HEK293 (cell line): ENCODE measurements at regions not wholly inside any gene's neighbourhood (a gene's known extent, or its start where the extent isn't known, plus 50 kb on each side); places are given as distances from the start of the nearest gene placed in this dataset.

Experiments
- CTCF ChIA-PET: fragments of 350-600 bp; formaldehyde crosslinking; extraction: SDS; loops from one replicate; lab custom pipeline; 2021; ENCODE audit warnings: antibody characterized with exemption; lab: Yijun Ruan, JAX
- POLR2A ChIA-PET: fragments of 300-600 bp; formaldehyde crosslinking; extraction: SDS; loops from one replicate; lab custom pipeline; 2020; ENCODE audit warnings: antibody characterized with exemption, inconsistent platforms; lab: Yijun Ruan, JAX
- H3K27ac ChIP-seq: fragments of 200-500 bp; sonication (Bioruptor generic); 2 replicates; pipeline ENCODE4 v1.5.1; 2014; ENCODE audit warnings: low read depth, low read length, control low read depth, inconsistent platforms; ENCODE audit errors: extremely low read depth
- H3K36me3 ChIP-seq, 2 experiments: fragments of 200-500 bp in 1 of 2; sonication (Bioruptor generic) in 1 of 2; 1 replicate in 1 of 2; 2 replicates in 1 of 2; pipeline ENCODE4 v1.5.1; 2014 to 2017; ENCODE audit warnings: inconsistent platforms in 2 of 2, low read length in 2 of 2; ENCODE audit not compliant: control insufficient read depth in 2 of 2, insufficient read depth in 1 of 2
- H3K4me1 ChIP-seq: fragments of 200-500 bp; sonication (Bioruptor generic); 2 replicates; pipeline ENCODE4 v1.5.1; 2014; ENCODE audit warnings: mild to moderate bottlenecking, low read length, inconsistent platforms; ENCODE audit not compliant: control insufficient read depth, insufficient read depth
- H3K4me3 ChIP-seq: 2 replicates; pipeline ENCODE4 v1.5.1; 2011; ENCODE audit warnings: low read depth, mild to moderate bottlenecking, control low read depth, low read length, moderate library complexity
- H3K9me3 ChIP-seq: fragments of 200-500 bp; sonication (Bioruptor generic); 2 replicates; pipeline ENCODE4 v1.5.1; 2014; ENCODE audit warnings: low read depth, low read length, inconsistent platforms; ENCODE audit not compliant: control insufficient read depth, insufficient read depth
- BCL11B ChIP-seq: fragments of 450-650 bp; formaldehyde crosslinking; IDR thresholded peaks from 2 replicates; pipeline ENCODE4 v1.5.1; 2016; ENCODE audit warnings: low read depth, missing biosample characterization, missing genetic modification characterization
- HOXC10 ChIP-seq: sonication (generic); formaldehyde crosslinking; IDR thresholded peaks from 2 replicates; pipeline ENCODE4 v1.8.1; 2023; ENCODE audit warnings: mild to moderate bottlenecking, missing genetic modification reagents
- MEIS1 ChIP-seq: sonication (generic); formaldehyde crosslinking; IDR thresholded peaks from 2 replicates; pipeline ENCODE4 v1.8.1; 2022; ENCODE audit warnings: missing genetic modification reagents, mild to moderate bottlenecking, borderline replicate concordance
- SP3 ChIP-seq: fragments of 450-650 bp; formaldehyde crosslinking; IDR thresholded peaks from 2 replicates; pipeline ENCODE4 v1.5.1; 2016; ENCODE audit warnings: missing biosample characterization, missing genetic modification characterization
- TCF7L2 ChIP-seq: IDR thresholded peaks from 2 replicates; pipeline ENCODE4 v1.6.1; 2011; ENCODE audit warnings: low read depth, mild to moderate bottlenecking, inconsistent platforms, low read length, moderate library complexity, borderline replicate concordance
- TSHZ1 ChIP-seq: fragments of 450-650 bp; formaldehyde crosslinking; IDR thresholded peaks from 2 replicates; pipeline ENCODE4 v1.5.1; 2016; ENCODE audit warnings: missing biosample characterization, missing genetic modification characterization, borderline replicate concordance
- ZBTB11 ChIP-seq: fragments of 450-650 bp; formaldehyde crosslinking; conservative IDR thresholded peaks from 2 replicates; pipeline ENCODE4 v1.5.1; 2016; ENCODE audit warnings: low read depth, missing biosample characterization, missing genetic modification characterization
- ZBTB49 ChIP-seq: fragments of 450-650 bp; formaldehyde crosslinking; IDR thresholded peaks from 2 replicates; pipeline ENCODE4 v1.5.1; 2016; ENCODE audit warnings: missing biosample characterization, missing genetic modification characterization, low read depth
- ZBTB7A ChIP-seq: fragments of 450-650 bp; formaldehyde crosslinking; IDR thresholded peaks from 2 replicates; pipeline ENCODE4 v1.5.1; 2016; ENCODE audit warnings: low read depth, missing biosample characterization, missing genetic modification characterization
- ZBTB8A ChIP-seq: fragments of 450-650 bp; formaldehyde crosslinking; IDR thresholded peaks from 2 replicates; pipeline ENCODE4 v1.5.1; 2016; ENCODE audit warnings: missing biosample characterization, missing genetic modification characterization
- ZFP37 ChIP-seq: fragments of 450-650 bp; formaldehyde crosslinking; IDR thresholded peaks from 2 replicates; pipeline ENCODE4 v1.5.1; 2016; ENCODE audit warnings: missing biosample characterization, missing genetic modification characterization
- ZNF133 ChIP-seq: fragments of 450-650 bp; formaldehyde crosslinking; IDR thresholded peaks from 2 replicates; pipeline ENCODE4 v1.5.1; 2016; ENCODE audit warnings: missing biosample characterization, missing genetic modification characterization
- ZNF138 ChIP-seq: fragments of 450-650 bp; formaldehyde crosslinking; IDR thresholded peaks from 2 replicates; pipeline ENCODE4 v1.5.1; 2016; ENCODE audit warnings: missing biosample characterization, missing genetic modification characterization, borderline replicate concordance
- ZNF202 ChIP-seq: fragments of 450-650 bp; formaldehyde crosslinking; IDR thresholded peaks from 2 replicates; pipeline ENCODE4 v1.5.1; 2016; ENCODE audit warnings: missing biosample characterization, missing genetic modification characterization, borderline replicate concordance
- ZNF292 ChIP-seq: fragments of 450-650 bp; formaldehyde crosslinking; IDR thresholded peaks from 2 replicates; pipeline ENCODE4 v1.5.1; 2016; ENCODE audit warnings: low read depth, missing biosample characterization, missing genetic modification characterization, borderline replicate concordance
- ZNF311 ChIP-seq: fragments of 450-650 bp; formaldehyde crosslinking; IDR thresholded peaks from 2 replicates; pipeline ENCODE4 v1.5.1; 2017; ENCODE audit warnings: missing biosample characterization, missing genetic modification characterization, borderline replicate concordance
- ZNF335 ChIP-seq: fragments of 450-650 bp; formaldehyde crosslinking; conservative IDR thresholded peaks from 2 replicates; pipeline ENCODE4 v1.5.1; 2016; ENCODE audit warnings: missing biosample characterization, missing genetic modification characterization
- ZNF48 ChIP-seq: fragments of 450-650 bp; formaldehyde crosslinking; IDR thresholded peaks from 2 replicates; pipeline ENCODE4 v1.5.1; 2016; ENCODE audit warnings: missing biosample characterization, missing genetic modification characterization
- ZNF560 ChIP-seq: fragments of 450-650 bp; formaldehyde crosslinking; IDR thresholded peaks from 2 replicates; pipeline ENCODE4 v1.5.1; 2017; ENCODE audit warnings: missing biosample characterization, missing genetic modification characterization, borderline replicate concordance
- ZNF580 ChIP-seq: fragments of 450-650 bp; formaldehyde crosslinking; IDR thresholded peaks from 2 replicates; pipeline ENCODE4 v1.5.1; 2016; ENCODE audit warnings: missing biosample characterization, missing genetic modification characterization
- ZNF645 ChIP-seq: fragments of 450-650 bp; formaldehyde crosslinking; IDR thresholded peaks from 2 replicates; pipeline ENCODE4; 2016; ENCODE audit warnings: missing biosample characterization, missing genetic modification characterization
- ZNF658 ChIP-seq: fragments of 450-650 bp; formaldehyde crosslinking; IDR thresholded peaks from 2 replicates; pipeline ENCODE4; 2016; ENCODE audit warnings: missing biosample characterization, missing genetic modification characterization
- ZNF670 ChIP-seq: fragments of 450-650 bp; formaldehyde crosslinking; IDR thresholded peaks from 2 replicates; pipeline ENCODE4 v1.5.1; 2016; ENCODE audit warnings: missing biosample characterization, missing genetic modification characterization, low read depth
- ZNF677 ChIP-seq: fragments of 450-650 bp; IDR thresholded peaks from 2 replicates; pipeline ENCODE4 v1.5.0; 2018; ENCODE audit warnings: missing biosample characterization, mild to moderate bottlenecking, missing genetic modification characterization, moderate library complexity
- ZNF76 ChIP-seq: fragments of 450-650 bp; formaldehyde crosslinking; IDR thresholded peaks from 2 replicates; pipeline ENCODE4; 2016; ENCODE audit warnings: low read depth, missing biosample characterization, missing genetic modification characterization, borderline replicate concordance
- ZNF830 ChIP-seq: fragments of 450-650 bp; IDR thresholded peaks from 2 replicates; pipeline ENCODE4 v1.5.0; 2018; ENCODE audit warnings: missing biosample characterization, missing genetic modification characterization, low read depth, mild to moderate bottlenecking, moderate library complexity
- ZSCAN30 ChIP-seq: fragments of 450-650 bp; IDR thresholded peaks from 2 replicates; pipeline ENCODE4 v1.5.1; 2018; ENCODE audit warnings: missing biosample characterization, mild to moderate bottlenecking, missing genetic modification characterization, moderate library complexity

- no peaks in the 10 kb centered on the region; the same call in 1 of the 2 replicates for H3K9me3 ChIP-seq
- H3K4me3 ChIP-seq, result no peak overlapping the region
- ChIA-PET POLR2A (no interaction called here), CTCF (no interaction called here)
- H3K36me3 ChIP-seq, result no peaks in the 10 kb centered on the region
- no peaks in the 10 kb centered on the region for H3K4me1 ChIP-seq
- TF ChIP-seq ZNF133 (tag by site-specific recombination), result no peak
- no peak for TF ChIP-seq SP3 (tag by site-specific recombination)
- no peak for TF ChIP-seq ZNF202
- TF ChIP-seq ZNF76 (tag by site-specific recombination), result no peak
- TF ChIP-seq ZNF560 (tag by site-specific recombination), result no peak
- no peak for TF ChIP-seq ZSCAN30 (tag by site-specific recombination)
- TF ChIP-seq ZNF830, result no peak
- TF ChIP-seq ZNF645 (tag by site-specific recombination), result no peak
- TF ChIP-seq ZNF138 (tag by site-specific recombination), result no peak
- no peak for TF ChIP-seq ZFP37 (tag by site-specific recombination)
- no peak for TF ChIP-seq ZBTB49 (tag by site-specific recombination)
- TF ChIP-seq TSHZ1, result no peak
- no peak for TF ChIP-seq ZNF670 (tag by site-specific recombination)
- no peak for TF ChIP-seq ZNF48 (tag by site-specific recombination)
- TF ChIP-seq ZBTB7A, result no peak
- TF ChIP-seq ZNF677 (tag by site-specific recombination), result no peak
- no peak for TF ChIP-seq HOXC10 (CRISPR knock-in tag)
- TF ChIP-seq ZBTB8A (tag by site-specific recombination), result no peak
- no peak overlapping the region for H3K27ac ChIP-seq
These were observed 182.0 kb upstream of the SMIM23 start for GRCh38 chr5:171603591-171603990.

GRCh38 chr5:171604195-171604594, 181.4 kb upstream of the SMIM23 start:
- ChIA-PET CTCF (no interaction called here), POLR2A (interaction anchor here (0.5 kb wide), 1 partner anchor 467 kb away, joined by 5 read pairs; no protein-coding TSS in a partner anchor)
- Histone ChIP-seq H3K9me3 (no peaks in the 10 kb centered on the region; the same call in 1 of the 2 replicates), H3K27ac (no peak overlapping the region), H3K4me3 (no peak overlapping the region), H3K36me3 (no peaks in the 10 kb centered on the region), H3K4me1 (no peaks in the 10 kb centered on the region)
- TF ChIP-seq ZNF580 (no peak), ZNF311 (tag by site-specific recombination) (no peak), ZNF658 (tag by site-specific recombination) (no peak), TCF7L2 (no peak), BCL11B (tag by site-specific recombination) (no peak), ZNF292 (tag by site-specific recombination) (no peak), ZNF335 (tag by site-specific recombination) (no peak), ZBTB11 (tag by site-specific recombination) (no peak), MEIS1 (CRISPR knock-in tag) (no peak)
